Hepatic stellate cell (primary cell): ENCODE measurements at regions not wholly inside any gene's neighbourhood (a gene's known extent, or its start where the extent isn't known, plus 50 kb on each side); places are given as distances from the start of the nearest gene placed in this dataset.
"Not testable (repeated sequence)": the region's sequence is repeated elsewhere in the genome, so short reads cannot be mapped to it uniquely, and the experiment has no call there.

Experiments
- DNase-seq: peaks from one replicate; pipeline ENCODE4 v3.0.0; 2011; ENCODE audit warnings: low spot score

DNA sequence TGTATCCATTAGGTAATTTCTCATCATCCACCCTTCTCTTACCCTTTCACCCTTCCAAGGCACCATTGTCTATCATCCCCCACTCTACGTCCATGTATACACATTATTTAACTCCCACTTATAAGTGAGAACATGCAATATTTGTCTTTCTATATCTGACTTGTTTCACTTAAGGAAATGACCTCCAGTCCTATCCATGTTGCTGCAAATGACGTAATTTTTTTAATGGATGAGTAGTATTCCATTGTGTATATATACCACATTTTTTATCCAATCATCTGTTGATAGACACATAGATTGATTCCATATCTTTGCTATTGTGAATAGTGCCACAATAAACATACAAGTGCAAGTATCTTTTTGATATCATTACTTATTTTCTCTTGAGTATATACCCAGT, 322.9 kb upstream of the CXADR start:
- DNase-seq: no peak

DNA sequence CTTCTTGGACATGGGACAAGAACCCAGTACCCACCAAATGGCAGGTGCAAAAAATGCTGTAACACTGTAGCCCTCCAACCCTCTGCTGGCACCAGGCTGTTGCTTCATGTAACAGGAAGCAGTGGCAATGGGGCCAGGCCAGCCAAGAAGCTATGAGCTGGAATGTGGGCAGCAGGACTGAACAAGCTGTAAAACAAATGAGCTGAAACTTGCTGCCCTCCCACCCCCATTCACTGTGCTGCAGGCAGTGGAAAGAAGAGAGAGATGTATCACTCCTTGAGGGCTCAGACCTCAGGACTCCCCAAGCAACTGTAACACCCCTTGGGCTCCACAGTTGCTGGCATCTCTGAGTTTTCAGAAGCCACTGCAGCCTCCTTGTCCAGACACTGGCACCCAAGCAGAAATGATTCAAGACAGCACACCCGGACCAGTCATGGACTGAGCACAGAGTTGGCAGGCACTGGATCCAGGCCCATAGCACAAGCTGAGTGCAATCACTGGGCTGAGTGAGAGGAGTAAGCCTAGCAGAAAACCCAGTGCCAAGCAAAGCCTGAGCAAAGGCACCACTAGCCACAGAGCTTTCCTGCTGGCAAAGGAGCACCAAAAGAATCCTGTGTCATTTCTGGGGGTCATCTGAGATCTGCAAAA, 321.4 kb upstream of the CXADR start:
- no peak for DNase-seq

DNA sequence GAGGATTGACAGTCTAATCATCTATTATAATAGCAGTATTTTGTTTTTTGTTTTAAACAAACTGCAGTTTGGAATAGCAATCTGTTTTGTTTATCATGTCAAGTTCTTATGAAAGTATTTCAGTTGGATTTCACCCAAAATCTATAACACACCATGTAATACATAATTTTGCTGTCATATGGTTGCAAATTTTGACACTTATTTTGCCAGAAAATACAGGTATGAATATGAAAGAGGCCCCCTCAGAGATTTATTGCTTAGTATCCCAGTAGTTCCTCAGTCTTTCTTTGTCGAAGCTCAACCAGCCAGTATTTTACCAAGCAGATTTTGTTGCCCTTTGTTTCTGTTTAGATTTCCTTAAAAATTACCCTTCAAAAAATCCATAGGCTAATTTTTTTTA, 317.5 kb upstream of the CXADR start:
- DNase-seq: no peak

DNA sequence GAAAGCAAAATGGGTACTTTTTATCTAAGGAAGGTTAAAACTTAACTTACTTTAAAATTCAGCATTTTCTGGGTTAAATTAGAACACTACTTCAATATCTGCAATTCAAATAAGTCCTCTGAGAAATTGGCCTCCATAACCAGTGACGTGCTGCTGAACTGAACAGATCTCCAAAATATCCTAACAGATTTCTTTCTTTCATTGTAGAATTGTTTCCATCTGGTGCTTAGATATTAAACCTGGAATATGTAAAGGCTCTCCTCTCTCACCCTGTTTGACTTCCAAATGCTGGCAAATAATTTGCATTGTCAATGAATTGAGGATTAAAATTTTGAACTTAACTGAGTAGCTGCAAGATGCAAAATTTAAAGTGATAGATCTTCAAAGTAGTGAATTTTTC, 316.9 kb upstream of the CXADR start:
- no peak for DNase-seq

DNA sequence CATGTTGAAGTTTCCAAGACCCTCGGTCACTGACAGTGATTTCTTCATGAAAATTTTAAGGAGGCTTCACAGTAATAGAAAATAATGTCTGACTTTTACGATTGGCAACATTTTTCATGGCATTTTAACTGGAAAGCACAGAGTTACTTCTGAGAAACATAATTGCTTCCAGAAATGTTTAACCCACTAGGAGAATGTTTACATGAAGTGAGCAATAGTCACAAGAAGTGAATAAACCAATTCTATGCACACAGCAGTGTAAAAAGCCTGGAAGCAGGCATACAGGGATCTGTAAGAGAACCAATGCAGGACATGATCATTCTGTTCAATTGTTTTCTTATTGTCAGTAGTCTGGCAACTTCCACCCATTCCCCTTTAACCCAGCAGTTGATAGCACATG, 316.2 kb upstream of the CXADR start:
- DNase-seq: no peak

DNA sequence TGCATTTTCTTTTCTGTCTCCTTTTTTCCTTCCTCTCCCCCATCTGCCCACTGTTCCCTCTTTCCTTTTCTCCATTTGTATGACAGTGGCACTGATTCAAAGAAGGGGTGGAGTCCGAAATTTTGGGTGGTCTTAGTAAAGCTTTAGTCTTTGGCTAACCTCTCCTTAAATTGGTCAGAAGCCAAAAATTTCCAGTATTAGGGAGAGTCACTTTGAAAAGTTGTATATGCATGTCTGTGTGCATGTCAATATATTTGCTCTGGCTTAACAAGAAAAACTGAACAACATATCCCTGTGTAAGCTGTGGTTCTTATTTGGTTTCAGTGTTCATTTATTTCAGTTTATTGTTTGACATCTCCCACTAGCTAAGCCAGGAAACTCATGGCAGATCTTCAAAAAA, 314.8 kb upstream of the CXADR start:
- no peak for DNase-seq

DNA sequence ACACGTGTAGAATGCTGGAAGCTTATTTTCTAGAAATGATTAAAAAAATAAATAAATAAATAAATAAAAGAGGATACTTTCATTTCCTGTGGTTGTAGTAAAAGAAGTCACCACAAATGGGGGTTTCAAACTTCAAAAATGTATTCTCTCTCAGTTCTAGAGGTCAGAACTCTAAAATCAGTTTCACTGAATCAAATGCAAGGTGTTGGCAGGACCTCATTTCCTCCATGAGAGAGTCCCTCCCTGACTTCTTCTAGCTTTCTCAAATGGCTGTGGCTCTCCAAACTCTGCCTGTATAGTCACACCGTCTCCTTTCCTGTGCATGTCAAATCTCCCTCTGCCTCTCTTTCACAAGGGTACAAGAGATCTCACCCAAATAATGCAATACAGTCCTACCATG, 312.6 kb upstream of the CXADR start:
- no peak for DNase-seq

DNA sequence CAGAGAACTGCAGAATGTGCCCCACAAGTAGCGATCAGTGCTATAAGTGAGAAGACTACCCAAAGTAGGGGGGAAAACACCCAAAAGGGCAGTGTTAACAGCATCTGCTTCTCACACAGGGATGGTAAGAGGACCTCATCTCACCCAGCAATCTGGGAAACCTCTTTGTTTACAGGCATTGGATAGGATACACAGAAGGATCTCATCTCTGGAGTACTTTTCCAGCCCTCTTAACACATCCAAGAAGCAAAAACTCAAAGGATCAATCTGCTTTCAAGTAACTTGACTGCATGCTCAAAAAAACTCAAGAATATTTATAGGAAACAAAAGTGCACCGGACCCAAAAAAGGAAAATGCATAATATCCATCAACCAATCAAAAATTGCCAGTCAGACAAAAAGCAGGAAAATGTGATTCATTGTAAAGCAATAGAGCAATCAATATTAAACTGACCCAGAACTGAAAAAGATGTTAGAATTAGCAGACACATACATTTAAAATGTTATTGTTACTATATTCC, 311.0 kb upstream of the CXADR start:
- DNase-seq: no peak

DNA sequence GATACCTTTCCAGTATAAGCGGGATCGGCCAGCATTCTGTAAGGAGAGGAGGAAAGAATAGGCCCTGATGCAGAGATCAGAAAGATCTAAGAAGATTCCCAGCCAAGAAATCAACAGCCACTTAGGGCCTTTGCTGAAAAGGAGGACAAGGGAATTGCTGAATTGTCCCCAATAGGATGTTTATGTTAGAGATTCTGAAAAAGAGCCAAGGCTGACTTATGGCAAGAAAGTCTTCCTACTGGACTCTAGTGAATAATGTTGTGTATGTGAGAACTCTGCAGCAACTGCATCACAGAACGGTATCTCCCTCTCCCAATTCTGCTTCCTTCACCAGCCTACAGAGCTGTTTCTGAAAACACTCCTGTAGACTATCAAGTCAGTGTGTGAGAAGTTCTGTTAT, 298.0 kb upstream of the CXADR start:
- no peak for DNase-seq

DNA sequence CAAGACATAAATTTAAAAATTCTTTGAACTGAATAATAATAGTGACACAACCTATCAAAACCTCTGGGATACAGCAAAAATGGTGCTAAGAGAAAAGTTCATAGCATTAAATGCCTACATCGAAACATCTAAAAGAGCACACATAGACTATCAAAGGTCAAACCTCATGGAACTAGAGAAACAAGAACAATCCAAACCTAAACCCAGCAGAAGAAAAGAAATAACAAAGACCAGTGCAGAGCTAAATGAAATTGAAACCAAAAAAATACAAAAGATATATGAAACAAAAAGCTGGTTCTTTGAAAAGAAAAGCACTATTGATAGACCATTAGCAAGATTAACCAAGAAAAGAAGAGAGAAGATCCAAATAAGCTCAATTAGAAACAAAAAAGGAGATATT, 293.8 kb upstream of the CXADR start:
- not testable (repeated sequence) for DNase-seq

DNA sequence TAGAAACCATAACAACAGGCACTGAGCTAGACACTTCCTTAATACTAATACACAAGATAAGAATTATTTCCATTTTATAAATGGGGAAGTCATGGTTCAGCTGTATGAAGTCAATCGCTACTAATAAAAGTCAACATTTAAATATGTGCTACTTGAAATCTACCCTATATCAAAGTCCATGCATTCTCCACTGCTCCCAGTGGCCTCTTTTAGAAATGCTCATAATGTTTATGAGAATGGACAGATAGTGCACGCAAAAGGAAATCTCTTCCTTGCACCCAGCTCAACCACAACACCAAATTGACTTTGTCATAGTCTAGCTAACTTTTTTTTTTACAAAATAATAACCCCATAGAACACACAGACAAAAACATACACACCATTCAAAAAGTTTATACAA, 281.7 kb upstream of the CXADR start:
- no peak for DNase-seq

DNA sequence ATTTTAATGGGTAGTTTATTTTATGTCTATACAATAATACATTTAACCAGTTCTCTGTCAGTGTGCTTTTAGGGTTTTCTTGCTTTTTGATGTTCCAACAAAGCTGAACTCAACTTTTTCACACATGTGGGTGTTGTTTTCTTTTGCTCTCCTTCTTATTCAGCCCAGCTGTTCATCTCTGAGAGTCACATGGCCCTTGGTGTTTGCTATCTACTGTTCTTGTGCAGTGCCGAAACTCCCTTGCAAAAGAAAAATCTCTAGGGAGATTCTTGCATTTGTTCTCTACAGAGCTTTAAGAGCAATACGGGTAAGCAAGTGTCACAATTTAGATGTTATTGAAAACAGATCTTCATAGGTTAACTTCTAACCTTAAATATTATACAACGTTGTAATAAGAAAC, 281.1 kb upstream of the CXADR start:
- DNase-seq: no peak

DNA sequence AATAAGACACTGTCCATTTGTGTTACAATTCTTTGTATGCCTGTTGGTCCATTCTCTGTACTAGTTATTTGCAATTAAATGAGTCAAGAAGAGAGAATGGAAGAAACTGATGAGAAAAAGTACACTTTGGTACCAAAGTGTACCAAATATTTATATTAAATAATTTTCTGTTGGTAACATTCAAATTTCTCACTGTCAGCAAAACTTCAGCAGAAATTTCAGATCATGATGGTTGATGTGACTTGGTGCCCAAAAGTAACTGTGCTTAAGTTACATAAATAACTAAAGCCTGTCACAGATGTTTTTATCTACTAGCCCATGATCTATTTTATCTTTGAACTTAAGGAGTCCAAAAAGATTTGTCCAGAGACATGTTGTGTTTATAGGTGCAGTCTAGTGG, 274.4 kb upstream of the CXADR start:
- no peak for DNase-seq

DNA sequence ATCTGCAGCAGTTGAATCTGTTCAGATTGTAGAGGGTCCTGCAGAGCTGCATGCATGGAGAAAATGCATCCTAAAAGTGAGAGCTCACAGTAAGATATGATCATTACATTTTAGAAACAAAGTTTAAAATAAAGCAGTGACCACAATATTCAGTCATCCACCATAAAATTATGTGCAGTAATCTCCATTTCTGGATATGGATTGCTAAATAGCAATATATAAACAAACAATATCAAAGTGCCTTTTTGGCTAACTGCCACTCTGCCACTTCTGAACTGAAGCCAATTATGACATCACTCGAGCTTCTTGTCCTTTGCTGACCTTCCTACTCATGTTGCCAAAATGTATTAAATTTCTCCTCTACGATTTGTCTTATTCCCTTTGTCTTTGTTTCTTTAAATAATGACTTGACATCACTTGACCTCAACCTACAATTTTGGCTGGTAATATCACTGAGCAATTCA, 262.0 kb upstream of the CXADR start:
- DNase-seq: no peak

DNA sequence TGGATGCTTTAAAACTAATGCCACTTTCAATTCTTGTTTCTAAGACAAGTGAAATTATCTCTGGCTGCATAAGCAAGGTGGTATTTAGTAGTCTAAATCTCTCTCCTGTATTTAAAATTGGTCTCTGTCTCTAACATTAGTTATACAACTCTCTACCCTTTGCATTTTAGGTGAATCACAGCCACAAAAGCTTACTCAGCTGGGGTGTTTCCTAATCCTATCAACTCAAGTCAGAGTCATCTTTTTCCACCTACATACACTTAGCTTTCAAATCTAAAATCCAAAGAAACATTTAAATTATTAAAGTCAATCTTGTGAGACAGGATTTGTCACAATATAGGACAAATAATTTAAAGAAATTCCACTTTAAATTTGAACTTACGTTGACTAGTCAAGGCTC, 255.1 kb upstream of the CXADR start:
- no peak for DNase-seq

DNA sequence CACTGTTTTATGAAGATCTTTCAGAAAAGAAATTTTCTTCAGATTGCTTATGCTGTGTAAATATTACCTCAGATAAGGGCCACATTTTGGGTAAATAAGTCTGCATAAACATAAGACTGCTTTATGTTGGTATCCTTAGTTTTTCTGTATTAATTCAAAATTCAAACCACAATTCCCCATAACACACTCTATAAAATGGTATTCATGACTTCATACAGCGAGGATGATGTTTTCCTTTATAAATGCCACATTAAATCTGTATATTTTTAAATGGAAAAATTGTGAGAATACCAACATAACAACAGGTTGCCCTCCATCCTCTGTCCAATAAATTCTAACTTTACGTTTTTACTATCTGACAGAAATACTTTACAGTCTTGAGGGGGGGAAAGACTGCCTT, 248.7 kb upstream of the CXADR start:
- no peak for DNase-seq

DNA sequence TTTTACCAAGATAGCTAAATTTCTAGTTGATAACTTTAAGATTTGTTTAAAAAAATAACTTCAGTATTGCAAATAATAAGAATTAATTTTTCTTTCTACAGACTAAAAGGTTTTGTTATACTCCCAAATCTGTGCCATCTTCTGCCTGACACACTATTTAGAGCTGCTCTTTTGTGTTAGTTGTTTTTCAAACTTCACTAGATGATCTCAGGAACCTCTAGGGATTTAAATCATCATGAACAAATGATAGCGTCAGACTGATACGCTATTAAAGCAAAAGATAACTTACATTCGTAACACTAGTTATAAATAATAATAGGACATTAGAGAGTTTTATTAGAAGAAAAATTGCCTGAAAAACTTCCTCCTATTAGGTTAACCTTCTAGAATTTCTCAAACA, 243.1 kb upstream of the CXADR start:
- no peak for DNase-seq

DNA sequence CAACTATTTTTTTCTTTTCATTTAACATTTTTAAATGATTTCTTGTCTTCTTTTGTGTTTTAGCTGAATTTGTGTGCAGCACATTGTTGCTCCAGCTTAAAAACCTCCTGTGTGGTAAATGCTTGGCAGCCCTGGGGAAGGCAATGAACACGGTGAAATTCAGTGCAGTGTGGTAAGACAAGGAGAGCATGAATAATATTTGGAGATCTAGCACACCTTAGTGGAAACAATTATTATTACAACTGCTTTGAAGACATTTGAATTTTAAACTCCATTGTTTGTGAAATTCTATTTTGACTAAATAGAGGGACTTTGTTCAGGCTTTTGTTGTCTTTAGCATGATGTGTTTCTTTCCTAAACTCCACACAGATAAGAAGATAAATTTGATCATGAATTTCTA, 242.6 kb upstream of the CXADR start:
- peak; percentile 5 for DNase-seq

DNA sequence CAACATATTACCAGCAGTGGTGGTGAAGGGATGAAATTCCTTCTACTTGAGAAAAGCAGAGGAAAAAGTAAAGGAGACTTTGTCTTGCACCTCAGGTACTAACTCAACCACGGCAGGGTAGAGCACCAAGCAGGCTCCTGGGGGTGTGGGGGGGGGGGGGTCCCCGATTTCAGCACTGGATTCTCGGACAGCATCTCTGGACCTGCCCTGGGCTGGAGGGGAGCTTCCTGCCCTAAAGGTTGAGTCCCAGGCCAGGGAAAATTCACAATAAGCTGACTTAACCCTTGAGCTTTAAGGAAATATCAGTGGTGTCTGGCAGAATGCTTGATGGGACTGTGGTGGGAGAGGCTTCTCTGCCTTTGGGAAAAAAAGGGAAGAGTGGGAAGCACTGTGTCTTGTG, 233.2 kb upstream of the CXADR start:
- no peak for DNase-seq

DNA sequence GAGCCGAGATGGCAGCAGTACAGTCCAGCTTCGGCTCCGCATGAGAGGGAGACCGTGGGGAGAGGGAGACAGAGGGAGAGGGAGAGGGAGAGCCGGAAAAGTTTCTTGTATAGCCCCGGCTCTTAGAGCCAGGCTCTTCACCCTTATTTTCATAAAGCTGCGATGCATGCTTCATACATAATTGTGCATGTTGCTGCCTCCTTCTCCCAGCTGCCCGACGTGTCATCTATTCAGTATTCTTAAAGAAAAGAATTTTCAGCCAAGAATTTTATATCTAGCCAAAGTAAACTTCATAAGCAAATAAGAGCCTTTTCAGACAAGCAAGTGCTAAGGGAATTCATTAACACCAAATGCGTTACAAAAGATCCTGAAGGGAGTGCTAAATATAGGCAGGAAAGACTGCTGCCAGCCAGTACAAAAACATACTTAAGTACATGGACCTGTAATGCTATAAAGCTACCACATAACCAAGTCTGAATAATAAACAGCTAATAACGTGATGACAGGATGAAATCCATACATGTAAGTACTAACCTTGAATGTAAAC, 219.8 kb upstream of the CXADR start:
- not testable (repeated sequence) for DNase-seq

DNA sequence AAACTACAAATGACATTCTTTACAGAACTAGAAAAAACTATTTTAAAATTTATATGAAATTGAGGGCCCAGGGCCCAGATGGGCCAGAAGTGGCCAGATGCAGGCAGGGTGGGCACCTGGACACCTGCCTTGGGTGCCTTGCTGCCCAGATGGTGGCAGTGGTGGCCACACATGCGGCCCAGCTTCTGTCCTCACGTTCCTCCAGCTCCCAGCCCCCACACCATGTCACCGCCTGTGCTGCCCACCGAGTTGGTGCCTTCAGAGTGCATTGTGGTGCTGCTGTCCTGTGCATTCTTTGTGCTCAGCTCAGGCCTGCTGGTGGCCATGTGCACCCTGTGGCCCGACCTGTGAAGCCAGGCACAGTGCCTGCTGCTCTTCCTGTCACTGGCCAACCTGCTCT, 216.8 kb upstream of the CXADR start:
- DNase-seq: no peak

DNA sequence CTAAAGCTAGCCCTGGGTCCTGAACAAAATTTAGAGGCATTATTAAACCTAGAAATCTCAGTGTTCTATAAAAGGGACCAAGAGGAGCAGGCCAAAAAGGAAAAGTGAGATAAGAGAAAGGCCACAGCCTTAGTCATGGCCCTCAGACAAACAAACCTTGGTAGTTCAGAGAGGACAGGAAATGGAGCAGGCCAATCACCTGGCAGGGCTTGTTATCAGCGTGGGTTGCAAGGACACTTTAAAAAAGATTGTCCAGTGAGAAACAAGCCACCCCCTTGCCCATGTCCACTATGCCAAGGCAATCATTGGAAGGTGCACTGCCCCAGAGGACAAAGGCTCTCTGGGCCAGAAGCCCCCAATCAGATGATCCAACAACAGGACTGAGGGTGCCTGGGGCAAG, 213.3 kb upstream of the CXADR start:
- DNase-seq: not testable (repeated sequence)

DNA sequence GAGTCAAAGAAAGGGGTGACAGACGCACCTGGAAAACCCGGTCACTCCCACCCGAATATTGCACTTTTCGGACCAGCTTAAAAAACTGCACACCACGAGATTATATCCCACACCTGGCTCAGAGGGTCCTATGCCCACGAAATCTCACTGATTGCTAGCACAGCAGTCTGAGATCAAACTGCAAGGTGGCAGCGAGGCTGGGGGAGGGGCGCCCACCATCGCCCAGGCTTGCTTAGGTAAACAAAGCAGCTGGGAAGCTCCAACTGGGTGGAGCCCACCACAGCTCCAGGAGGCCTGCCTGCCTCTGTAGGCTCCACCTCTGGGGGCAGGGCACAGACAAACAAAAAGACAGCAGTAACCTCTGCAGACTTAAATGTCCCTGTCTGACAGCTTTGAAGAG, 185.1 kb upstream of the CXADR start:
- DNase-seq: not testable (repeated sequence)

DNA sequence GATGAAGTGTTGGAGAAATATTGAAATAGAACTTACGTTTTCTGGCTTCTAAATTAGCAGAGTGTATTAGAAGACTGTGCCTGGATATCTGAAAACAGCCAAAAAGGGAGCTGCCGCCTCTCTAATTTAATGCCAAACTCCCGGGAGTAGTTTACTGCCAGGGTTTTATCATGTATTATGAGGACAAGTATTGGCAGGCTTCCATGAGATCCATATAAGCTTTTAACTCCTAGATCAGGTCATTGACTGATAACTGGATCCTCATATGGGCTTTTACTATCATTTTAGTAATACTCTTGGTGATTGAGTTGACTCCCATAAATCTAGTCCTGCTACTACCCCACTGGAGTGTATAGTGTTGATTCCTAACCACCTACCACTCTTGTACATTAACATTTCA, 178.4 kb upstream of the CXADR start:
- no peak for DNase-seq
